HCT116 (cell line): ENCODE measurements at regions not wholly inside any gene's neighbourhood (a gene's known extent, or its start where the extent isn't known, plus 50 kb on each side); places are given as distances from the start of the nearest gene placed in this dataset.

Experiments used
- ATAC-seq: fragments of 200-7000 bp; cut with Tn5 transposase; 2 replicates; pipeline ENCODE4 v1.9.1; 2020; ENCODE audit warnings: mild to moderate bottlenecking, moderate library complexity
- BruUV-seq: library from RNA; stranded (reverse); fragments of 400-500 nt; replicated peaks from 2 replicates; lab custom pipeline; 2021; lab: Mats Ljungman, UMichigan
- CTCF ChIA-PET: fragments of 300-600 bp; sonication (Branson Sonifier 250); formaldehyde crosslinking; loops from one replicate; lab custom pipeline; 2021; ENCODE audit warnings: antibody characterized with exemption; lab: Charles Lee
- POLR2A ChIA-PET: fragments of 300-600, 350-600 bp; sonication (Branson Sonifier 250); formaldehyde crosslinking; loops from one replicate; lab custom pipeline; 2021; ENCODE audit warnings: antibody characterized with exemption; lab: Charles Lee
- RAD21 ChIA-PET, 2 experiments: fragments of 300-600 bp; sonication (Branson Sonifier 250); formaldehyde crosslinking; loops; one replicate each; lab custom pipeline; 2023; ENCODE audit warnings: low total read pairs in 2 of 2; ENCODE audit not compliant: uncharacterized antibody in 2 of 2, unreplicated experiment in 2 of 2, low non-redundant PET in 1 of 2; lab: Charles Lee
- DNase-seq: peaks from one replicate; pipeline ENCODE4 v3.0.0-alpha.2; 2010; ENCODE audit warnings: low read depth, low spot score
- H2AFZ ChIP-seq: fragments of 200-600 bp; shearing (Covaris generic), sonication (generic); 2 replicates; pipeline ENCODE4 v1.6.1; 2017; ENCODE audit warnings: low read depth, mixed run types, mixed read lengths, antibody characterized with exemption, low read length; ENCODE audit not compliant: poor library complexity, severe bottlenecking
- H3K27ac ChIP-seq: 2 replicates; pipeline ENCODE4 v1.5.1; 2012; ENCODE audit warnings: low read depth, low read length
- H3K27me3 ChIP-seq: fragments of 200-600 bp; sonication (generic); 2 replicates; pipeline ENCODE4 v1.6.1; 2016; ENCODE audit warnings: mixed run types, low read length, mixed read lengths; ENCODE audit not compliant: insufficient read depth
- H3K36me3 ChIP-seq, 2 experiments: fragments of 200-500 bp in 1 of 2; fragments of 200-600 bp in 1 of 2; sonication (Bioruptor generic) in 1 of 2; sonication (generic) in 1 of 2; 2 replicates each; pipeline versions ENCODE4 v1.5.1 to v1.6.1; 2014 to 2016; ENCODE audit warnings: low read length in 2 of 2, inconsistent platforms in 1 of 2, mixed read lengths in 1 of 2, mixed run types in 1 of 2; ENCODE audit not compliant: insufficient read depth in 2 of 2, control insufficient read depth in 1 of 2
- H3K4me1 ChIP-seq, 2 experiments: fragments of 200-600 bp in 1 of 2; sonication (generic) in 1 of 2; 2 replicates each; pipeline versions ENCODE4 v1.5.1 to v1.6.1; 2012 to 2017; ENCODE audit warnings: low read length in 2 of 2, inconsistent platforms in 1 of 2, mild to moderate bottlenecking in 1 of 2, mixed read lengths in 1 of 2, mixed run types in 1 of 2, moderate library complexity in 1 of 2; ENCODE audit not compliant: insufficient read depth in 2 of 2, control insufficient read depth in 1 of 2
- H3K4me2 ChIP-seq: fragments of 200-600 bp; sonication (generic); 2 replicates; pipeline ENCODE4 v1.6.1; 2017; ENCODE audit warnings: mixed run types, low read length, mixed read lengths
- H3K4me3 ChIP-seq, 2 experiments: fragments of 200-600 bp in 1 of 2; sonication (generic) in 1 of 2; replicated peaks in 1 of 2; 2 replicates each; pipeline ENCODE4 v1.5.1; 2011 to 2016; ENCODE audit warnings: low read length in 2 of 2, control low read depth in 1 of 2, low read depth in 1 of 2, mild to moderate bottlenecking in 1 of 2, mixed read lengths in 1 of 2, mixed run types in 1 of 2
- H3K79me2 ChIP-seq: fragments of 200-600 bp; sonication (generic); 2 replicates; pipeline ENCODE4 v1.6.1; 2017; ENCODE audit warnings: mild to moderate bottlenecking, mixed run types, low read length, moderate library complexity, mixed read lengths; ENCODE audit not compliant: insufficient read depth
- H3K9ac ChIP-seq: fragments of 200-600 bp; sonication (generic); 2 replicates; pipeline ENCODE4 v1.6.1; 2016; ENCODE audit warnings: low read length, mixed read lengths
- H3K9me2 ChIP-seq: fragments of 200-600 bp; sonication (generic), shearing (Covaris generic); 2 replicates; pipeline ENCODE4 v1.6.1; 2017; ENCODE audit warnings: mixed run types, mild to moderate bottlenecking, moderate library complexity; ENCODE audit not compliant: insufficient read depth
- H3K9me3 ChIP-seq, 2 experiments: fragments of 200-500 bp in 1 of 2; fragments of 200-600 bp in 1 of 2; sonication (Bioruptor generic) in 1 of 2; sonication (generic) in 1 of 2; 2 replicates each; pipeline ENCODE4 v1.6.1; 2014 to 2017; ENCODE audit warnings: low read length in 2 of 2, mixed read lengths in 2 of 2, inconsistent platforms in 1 of 2, low read depth in 1 of 2, mild to moderate bottlenecking in 1 of 2, mixed run types in 1 of 2, moderate library complexity in 1 of 2; ENCODE audit not compliant: control insufficient read depth in 1 of 2, insufficient read depth in 1 of 2
- H4K20me1 ChIP-seq: fragments of 200-600 bp; sonication (generic), shearing (Covaris generic); 2 replicates; pipeline ENCODE4 v1.6.1; 2017; ENCODE audit warnings: mixed run types, mild to moderate bottlenecking, moderate library complexity; ENCODE audit not compliant: insufficient read depth
- CTCF ChIP-seq, 3 experiments: fragments of 200-600 bp in 1 of 3; sonication (generic) in 1 of 3; IDR thresholded peaks in 2 of 3; conservative IDR thresholded peaks in 1 of 3; 2 replicates each; pipeline ENCODE4 v1.5.1; 2012 to 2017; ENCODE audit warnings: low read depth in 2 of 3, low read length in 2 of 3, antibody characterized with exemption in 1 of 3, borderline replicate concordance in 1 of 3, control low read depth in 1 of 3, mild to moderate bottlenecking in 1 of 3, mixed read lengths in 1 of 3, mixed run types in 1 of 3, moderate library complexity in 1 of 3; ENCODE audit not compliant: insufficient read depth in 1 of 3
- JUND ChIP-seq: IDR thresholded peaks from 2 replicates; pipeline ENCODE4 v1.6.1; 2012
- ZBTB33 ChIP-seq: IDR thresholded peaks from 2 replicates; pipeline ENCODE4 v1.6.1; 2011; ENCODE audit warnings: mild to moderate bottlenecking, low read length, moderate library complexity; ENCODE audit not compliant: insufficient replicate concordance; ENCODE audit errors: extremely low read depth
- intact Hi-C: fragments of 100-400 bp; cut with micrococcal nuclease; formaldehyde crosslinking; loops from 2 replicates; pipeline ENCODE4 v1.10.0; 2022

- Histone ChIP-seq H3K27ac (no peak overlapping the region), H3K9me2 (no peaks in the 10 kb centered on the region), H3K4me1 (no peaks in the 10 kb centered on the region), H3K9ac (no peak overlapping the region), H3K4me2 (no peak overlapping the region), H4K20me1 (no peaks in the 10 kb centered on the region; the same call in 1 of the 2 replicates), H3K27me3 (no peaks in the 10 kb centered on the region), H3K36me3 (no peaks in the 10 kb centered on the region), H3K9me3 (peaks cover 9 to 14% of the 10 kb centered on the region in 2 experiments; a peak in 2 of 4 replicates), H3K79me2 (no peaks in the 10 kb centered on the region), H3K4me3 (no peak overlapping the region), H2AFZ (no peak overlapping the region)
- no TSS peak for BruUV-seq
- CTCF ChIA-PET = no interaction called here
- RAD21 ChIA-PET = no interaction called here
- intact Hi-C loops = no loop called here
- TF ChIP-seq JUND (no peak), CTCF (IDR thresholded peaks at IDR 0.05 in 2 of 3, conservative IDR thresholded peaks at IDR 0.05 in 1 of 3; ENCODE audit: borderline replicate concordance in 1 of 3, insufficient read depth in 1 of 3, low read depth in 2 of 3, low read length in 2 of 3) (no peak), ZBTB33 (no peak)
- POLR2A ChIA-PET = no interaction called here
- ATAC-seq = no peak
- DNase-seq = no peak
These were observed 742.9 kb downstream of the TLR4 start for GRCh38 chr9:118446943-118447639.
